ENCODE measurements at regions not wholly inside any gene's neighbourhood (a gene's known extent, or its start where the extent isn't known, plus 50 kb on each side); places are given as distances from the start of the nearest gene placed in this dataset.

DNA sequence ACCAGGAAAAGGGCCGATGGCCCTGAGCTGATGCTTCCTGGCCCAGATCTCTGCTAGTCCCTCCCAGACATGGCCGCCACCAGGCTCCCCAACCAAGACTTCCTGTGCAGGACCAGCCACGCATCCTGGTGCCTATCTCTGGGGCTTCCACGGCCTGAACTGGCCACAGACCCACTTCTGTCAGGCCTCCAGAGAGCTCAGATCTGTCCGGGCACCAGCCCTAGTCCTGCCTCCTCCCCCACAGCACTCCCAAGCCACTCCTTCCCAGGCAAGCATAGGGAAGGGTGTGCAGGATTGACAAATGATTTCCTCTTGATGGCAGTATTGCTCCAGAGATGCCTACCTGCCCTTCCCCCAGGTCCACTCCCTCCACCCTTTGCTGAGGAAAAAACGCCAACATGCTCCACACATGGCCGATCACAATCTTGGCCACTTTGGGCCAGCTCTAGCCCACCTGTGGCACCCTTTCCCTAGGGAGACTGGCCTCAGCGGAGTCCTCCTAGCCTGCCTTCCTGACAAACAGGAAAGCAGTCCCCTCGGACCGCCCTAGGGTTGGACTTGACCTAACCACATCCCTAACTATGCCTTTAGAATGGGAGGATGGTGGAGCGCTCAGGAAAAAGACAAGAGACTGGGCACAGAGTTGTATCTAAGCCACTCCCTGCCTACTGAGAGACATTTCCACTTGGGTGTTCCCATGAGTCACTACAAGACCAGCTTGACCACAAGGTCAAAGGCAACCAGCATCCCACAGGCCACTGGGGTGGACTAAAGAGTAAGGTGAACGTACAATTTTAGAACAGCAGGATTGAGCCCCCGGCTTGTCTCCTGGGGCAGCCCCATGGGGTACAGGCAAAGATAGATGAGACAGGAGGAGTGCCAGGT lies 277.5 kb upstream of the AGTR2 start (continued):
- TF ChIP-seq EP300 (IDR thresholded peaks at IDR 0.05; ENCODE audit: low read depth in 2 of 2, low read length in 2 of 2) (peak in 1 of 2 experiments; percentile 46; a peak in 1 of 4 replicates), EP300 (CRISPR knock-in tag; IDR thresholded peaks at IDR 0.05; ENCODE audit: borderline replicate concordance) (peak; percentile 55; the same call in 1 of the 2 replicates), JARID2 (CRISPR knock-in tag; IDR thresholded peaks at IDR 0.05; ENCODE audit: insufficient replicate concordance) (no peak), PAF1 (CRISPR knock-in tag; IDR thresholded peaks at IDR 0.05) (no peak), JUN (CRISPR knock-in tag; IDR thresholded peaks at IDR 0.05) (no peak), ZNF841 (CRISPR knock-in tag; IDR thresholded peaks at IDR 0.05; ENCODE audit: borderline replicate concordance) (no peak), ZNF274 (CRISPR knock-in tag; IDR thresholded peaks at IDR 0.05) (no peak), TAF15 (IDR thresholded peaks at IDR 0.05; ENCODE audit: low read depth, low read length, poor library complexity, severe bottlenecking) (no peak), SP4 (CRISPR knock-in tag; IDR thresholded peaks at IDR 0.05) (no peak), NFRKB (IDR thresholded peaks at IDR 0.05) (no peak), NFYB (CRISPR knock-in tag; IDR thresholded peaks at IDR 0.05) (no peak), FOXC1 (CRISPR knock-in tag; IDR thresholded peaks at IDR 0.05; ENCODE audit: borderline replicate concordance) (peak; percentile 54; the same call in 1 of the 2 replicates), CBFB (CRISPR knock-in tag; IDR thresholded peaks at IDR 0.05) (no peak), KLF6 (CRISPR knock-in tag; IDR thresholded peaks at IDR 0.05) (no peak), ZBTB42 (CRISPR knock-in tag; IDR thresholded peaks at IDR 0.05) (no peak), ATRX (CRISPR knock-in tag; IDR thresholded peaks at IDR 0.05; ENCODE audit: borderline replicate concordance) (no peak), FOXK1 (CRISPR knock-in tag; IDR thresholded peaks at IDR 0.05; ENCODE audit: borderline replicate concordance, low read depth) (peak; percentile 64; the same call in 1 of the 2 replicates), ZNF160 (CRISPR knock-in tag; IDR thresholded peaks at IDR 0.05) (peak; percentile 57; the same call in 1 of the 2 replicates), ZNF850 (CRISPR knock-in tag; conservative IDR thresholded peaks at IDR 0.05) (no peak), ZNF674 (CRISPR knock-in tag; IDR thresholded peaks at IDR 0.05; ENCODE audit: low read depth) (no peak), ZNF235 (CRISPR knock-in tag; IDR thresholded peaks at IDR 0.05; ENCODE audit: borderline replicate concordance) (no peak)
- TF ChIP-seq, protein P1, sequence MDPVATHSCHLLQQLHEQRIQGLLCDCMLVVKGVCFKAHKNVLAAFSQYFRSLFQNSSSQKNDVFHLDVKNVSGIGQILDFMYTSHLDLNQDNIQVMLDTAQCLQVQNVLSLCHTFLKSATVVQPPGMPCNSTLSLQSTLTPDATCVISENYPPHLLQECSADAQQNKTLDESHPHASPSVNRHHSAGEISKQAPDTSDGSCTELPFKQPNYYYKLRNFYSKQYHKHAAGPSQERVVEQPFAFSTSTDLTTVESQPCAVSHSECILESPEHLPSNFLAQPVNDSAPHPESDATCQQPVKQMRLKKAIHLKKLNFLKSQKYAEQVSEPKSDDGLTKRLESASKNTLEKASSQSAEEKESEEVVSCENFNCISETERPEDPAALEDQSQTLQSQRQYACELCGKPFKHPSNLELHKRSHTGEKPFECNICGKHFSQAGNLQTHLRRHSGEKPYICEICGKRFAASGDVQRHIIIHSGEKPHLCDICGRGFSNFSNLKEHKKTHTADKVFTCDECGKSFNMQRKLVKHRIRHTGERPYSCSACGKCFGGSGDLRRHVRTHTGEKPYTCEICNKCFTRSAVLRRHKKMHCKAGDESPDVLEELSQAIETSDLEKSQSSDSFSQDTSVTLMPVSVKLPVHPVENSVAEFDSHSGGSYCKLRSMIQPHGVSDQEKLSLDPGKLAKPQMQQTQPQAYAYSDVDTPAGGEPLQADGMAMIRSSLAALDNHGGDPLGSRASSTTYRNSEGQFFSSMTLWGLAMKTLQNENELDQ (CRISPR knock-in tag; IDR thresholded peaks at IDR 0.05; ENCODE audit: borderline replicate concordance), result no peak
- TF ChIP-seq, protein P2, sequence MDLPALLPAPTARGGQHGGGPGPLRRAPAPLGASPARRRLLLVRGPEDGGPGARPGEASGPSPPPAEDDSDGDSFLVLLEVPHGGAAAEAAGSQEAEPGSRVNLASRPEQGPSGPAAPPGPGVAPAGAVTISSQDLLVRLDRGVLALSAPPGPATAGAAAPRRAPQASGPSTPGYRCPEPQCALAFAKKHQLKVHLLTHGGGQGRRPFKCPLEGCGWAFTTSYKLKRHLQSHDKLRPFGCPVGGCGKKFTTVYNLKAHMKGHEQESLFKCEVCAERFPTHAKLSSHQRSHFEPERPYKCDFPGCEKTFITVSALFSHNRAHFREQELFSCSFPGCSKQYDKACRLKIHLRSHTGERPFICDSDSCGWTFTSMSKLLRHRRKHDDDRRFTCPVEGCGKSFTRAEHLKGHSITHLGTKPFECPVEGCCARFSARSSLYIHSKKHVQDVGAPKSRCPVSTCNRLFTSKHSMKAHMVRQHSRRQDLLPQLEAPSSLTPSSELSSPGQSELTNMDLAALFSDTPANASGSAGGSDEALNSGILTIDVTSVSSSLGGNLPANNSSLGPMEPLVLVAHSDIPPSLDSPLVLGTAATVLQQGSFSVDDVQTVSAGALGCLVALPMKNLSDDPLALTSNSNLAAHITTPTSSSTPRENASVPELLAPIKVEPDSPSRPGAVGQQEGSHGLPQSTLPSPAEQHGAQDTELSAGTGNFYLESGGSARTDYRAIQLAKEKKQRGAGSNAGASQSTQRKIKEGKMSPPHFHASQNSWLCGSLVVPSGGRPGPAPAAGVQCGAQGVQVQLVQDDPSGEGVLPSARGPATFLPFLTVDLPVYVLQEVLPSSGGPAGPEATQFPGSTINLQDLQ (CRISPR knock-in tag; IDR thresholded peaks at IDR 0.05), result no peak
- TF ChIP-seq, protein P3, sequence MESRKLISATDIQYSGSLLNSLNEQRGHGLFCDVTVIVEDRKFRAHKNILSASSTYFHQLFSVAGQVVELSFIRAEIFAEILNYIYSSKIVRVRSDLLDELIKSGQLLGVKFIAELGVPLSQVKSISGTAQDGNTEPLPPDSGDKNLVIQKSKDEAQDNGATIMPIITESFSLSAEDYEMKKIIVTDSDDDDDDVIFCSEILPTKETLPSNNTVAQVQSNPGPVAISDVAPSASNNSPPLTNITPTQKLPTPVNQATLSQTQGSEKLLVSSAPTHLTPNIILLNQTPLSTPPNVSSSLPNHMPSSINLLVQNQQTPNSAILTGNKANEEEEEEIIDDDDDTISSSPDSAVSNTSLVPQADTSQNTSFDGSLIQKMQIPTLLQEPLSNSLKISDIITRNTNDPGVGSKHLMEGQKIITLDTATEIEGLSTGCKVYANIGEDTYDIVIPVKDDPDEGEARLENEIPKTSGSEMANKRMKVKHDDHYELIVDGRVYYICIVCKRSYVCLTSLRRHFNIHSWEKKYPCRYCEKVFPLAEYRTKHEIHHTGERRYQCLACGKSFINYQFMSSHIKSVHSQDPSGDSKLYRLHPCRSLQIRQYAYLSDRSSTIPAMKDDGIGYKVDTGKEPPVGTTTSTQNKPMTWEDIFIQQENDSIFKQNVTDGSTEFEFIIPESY (CRISPR knock-in tag; IDR thresholded peaks at IDR 0.05), result no peak
